GM21423 (cell line): ENCODE measurements at regions not wholly inside any gene's neighbourhood (a gene's known extent, or its start where the extent isn't known, plus 50 kb on each side); places are given as distances from the start of the nearest gene placed in this dataset.

Experiments used
- ATAC-seq: cut with Tn5 transposase; IDR thresholded peaks from one replicate; pipeline ENCODE4 v1.9.1; 2021; ENCODE audit warnings: mild to moderate bottlenecking, moderate library complexity; ENCODE audit not compliant: unreplicated experiment

- ATAC-seq = no peak
Measured at GRCh38 chr6:133630651-133631050, 258.3 kb upstream of the TCF21 start.

GRCh38 chr6:133631421-133631820, 257.5 kb upstream of the TCF21 start:
- ATAC-seq = no peak

- ATAC-seq = no peak
Measured at GRCh38 chr6:133632206-133632605, 256.7 kb upstream of the TCF21 start.

GRCh38 chr6:133632906-133633305, 256.0 kb upstream of the TCF21 start:
- ATAC-seq = no peak

GRCh38 chr6:133634474-133634873, 254.4 kb upstream of the TCF21 start:
- ATAC-seq = no peak

GRCh38 chr6:133635447-133635846, 253.5 kb upstream of the TCF21 start:
- no peak for ATAC-seq

- no peak for ATAC-seq
Measured at GRCh38 chr6:133637436-133637835, 251.5 kb upstream of the TCF21 start.

GRCh38 chr6:133637874-133638273, 251.0 kb upstream of the TCF21 start:
- ATAC-seq = no peak

- no peak for ATAC-seq
Measured at GRCh38 chr6:133641104-133641503, 247.8 kb upstream of the TCF21 start.

GRCh38 chr6:133644548-133644891, 244.4 kb upstream of the TCF21 start:
- no peak for ATAC-seq

GRCh38 chr6:133644892-133645619, 243.9 kb upstream of the TCF21 start:
- ATAC-seq = no peak

- ATAC-seq = no peak
Measured at GRCh38 chr6:133645966-133646740, 242.8 kb upstream of the TCF21 start.

- ATAC-seq = no peak
Measured at GRCh38 chr6:133648581-133648980, 240.3 kb upstream of the TCF21 start.

GRCh38 chr6:133671376-133671775, 217.5 kb upstream of the TCF21 start:
- ATAC-seq = no peak

GRCh38 chr6:133673056-133673455, 215.9 kb upstream of the TCF21 start:
- no peak for ATAC-seq

GRCh38 chr6:133674661-133675060, 214.3 kb upstream of the TCF21 start:
- no peak for ATAC-seq

- ATAC-seq = no peak
Measured at GRCh38 chr6:133680994-133681393, 207.9 kb upstream of the TCF21 start.

- no peak for ATAC-seq
Measured at GRCh38 chr6:133681891-133682290, 207.0 kb upstream of the TCF21 start.

GRCh38 chr6:133682506-133683307, 206.2 kb upstream of the TCF21 start:
- ATAC-seq = no peak

- no peak for ATAC-seq
Measured at GRCh38 chr6:133683308-133683580, 205.7 kb upstream of the TCF21 start.

- no peak for ATAC-seq
Measured at GRCh38 chr6:133683606-133684005, 205.3 kb upstream of the TCF21 start.
